ENCODE measurements at regions not wholly inside any gene's neighbourhood (a gene's known extent, or its start where the extent isn't known, plus 50 kb on each side); places are given as distances from the start of the nearest gene placed in this dataset.

GRCh38 chr9:95738438-95738837 lies 137.1 kb upstream of the ERCC6L2 start:
- no peaks in the 10 kb centered on the region for H3K9me3 ChIP-seq (ENCODE audit: control insufficient read depth, low read depth, low read length)
- H3T11ph ChIP-seq (ENCODE audit: low read length), result no peak overlapping the region
- no peak overlapping the region for H3K27ac Mint-ChIP-seq
- 0 out of 2 replicates have a peak, but pooled peaks cover 2% of the 10 kb centered on the region for H3K4me1 ChIP-seq (ENCODE audit: insufficient read depth, low read length)
- H2BK15ac ChIP-seq (ENCODE audit: low read depth, low read length), result no peak overlapping the region
- peaks cover 7 to 9% of the 10 kb centered on the region in 2 experiments for H3K4me1 Mint-ChIP-seq
- H3K27me3 Mint-ChIP-seq (ENCODE audit: low read depth), result peaks cover 5% of the 10 kb centered on the region
- no peak overlapping the region for H4K91ac ChIP-seq (ENCODE audit: insufficient read length, low read depth, low read length)
- no peaks in the 10 kb centered on the region for H3K36me3 Mint-ChIP-seq (ENCODE audit: insufficient read depth in 1 of 3, low read depth in 3 of 3)
- H4K20me1 ChIP-seq (ENCODE audit: control insufficient read depth, insufficient read depth, insufficient read length), result no peaks in the 10 kb centered on the region
- H3K27ac ChIP-seq (ENCODE audit: insufficient read length, low read depth, low read length), result no peak overlapping the region
- H2BK12ac ChIP-seq (ENCODE audit: insufficient read length, low read depth, low read length), result no peak overlapping the region
- no peak overlapping the region for H3K23ac ChIP-seq (ENCODE audit: insufficient read length, low read depth, low read length)
- H3K56ac ChIP-seq (ENCODE audit: insufficient read length, low read depth, low read length), result no peak overlapping the region
- H3K4ac ChIP-seq (ENCODE audit: low read depth, low read length), result no peak overlapping the region
- no peak overlapping the region for H2BK5ac ChIP-seq (ENCODE audit: insufficient read length, low read length)
- no peak overlapping the region; the same call in 1 of the 2 replicates for H3K14ac ChIP-seq (ENCODE audit: insufficient read depth, low read length)
- H3K4me3 Mint-ChIP-seq, result no peak overlapping the region
- no peak overlapping the region for H4K8ac ChIP-seq (replicated peaks; ENCODE audit: insufficient read length, low read depth, low read length)
- H3K27me3 ChIP-seq (ENCODE audit: insufficient read depth, low read length), result no peaks in the 10 kb centered on the region
- H4K5ac ChIP-seq (ENCODE audit: insufficient read length, low read depth, low read length), result no peak overlapping the region
- H2BK120ac ChIP-seq (ENCODE audit: low read depth, low read length, poor library complexity, severe bottlenecking), result no peak overlapping the region
- H3K79me2 ChIP-seq (ENCODE audit: insufficient read depth, low read length), result no peaks in the 10 kb centered on the region
- no peaks in the 10 kb centered on the region for H3K9me3 Mint-ChIP-seq
- H3K9ac ChIP-seq (ENCODE audit: extremely low read depth, insufficient read length, low read length), result no peak overlapping the region
- no CpG with 5 or more reads among the region's 10 CpGs for WGBS (ENCODE audit: extremely low coverage, insufficient read length, low lambda C conversion rate)
- no peak overlapping the region for H2AFZ ChIP-seq (ENCODE audit: low read length)
- no peak overlapping the region for H2AK5ac ChIP-seq (ENCODE audit: insufficient read length, low read length)
- H3K23me2 ChIP-seq (ENCODE audit: insufficient read length, low read depth, low read length, poor library complexity, severe bottlenecking), result no peaks in the 10 kb centered on the region
- TF ChIP-seq, protein P1, sequence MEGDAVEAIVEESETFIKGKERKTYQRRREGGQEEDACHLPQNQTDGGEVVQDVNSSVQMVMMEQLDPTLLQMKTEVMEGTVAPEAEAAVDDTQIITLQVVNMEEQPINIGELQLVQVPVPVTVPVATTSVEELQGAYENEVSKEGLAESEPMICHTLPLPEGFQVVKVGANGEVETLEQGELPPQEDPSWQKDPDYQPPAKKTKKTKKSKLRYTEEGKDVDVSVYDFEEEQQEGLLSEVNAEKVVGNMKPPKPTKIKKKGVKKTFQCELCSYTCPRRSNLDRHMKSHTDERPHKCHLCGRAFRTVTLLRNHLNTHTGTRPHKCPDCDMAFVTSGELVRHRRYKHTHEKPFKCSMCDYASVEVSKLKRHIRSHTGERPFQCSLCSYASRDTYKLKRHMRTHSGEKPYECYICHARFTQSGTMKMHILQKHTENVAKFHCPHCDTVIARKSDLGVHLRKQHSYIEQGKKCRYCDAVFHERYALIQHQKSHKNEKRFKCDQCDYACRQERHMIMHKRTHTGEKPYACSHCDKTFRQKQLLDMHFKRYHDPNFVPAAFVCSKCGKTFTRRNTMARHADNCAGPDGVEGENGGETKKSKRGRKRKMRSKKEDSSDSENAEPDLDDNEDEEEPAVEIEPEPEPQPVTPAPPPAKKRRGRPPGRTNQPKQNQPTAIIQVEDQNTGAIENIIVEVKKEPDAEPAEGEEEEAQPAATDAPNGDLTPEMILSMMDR (conservative IDR thresholded peaks at IDR 0.05), result no peak
- H2BK20ac ChIP-seq (ENCODE audit: low read depth, low read length, poor library complexity, severe bottlenecking), result no peak overlapping the region
- H3K79me1 ChIP-seq (ENCODE audit: insufficient read depth, low read depth, low read length, poor library complexity, severe bottlenecking), result no peaks in the 10 kb centered on the region
- H3K18ac ChIP-seq (ENCODE audit: insufficient read length, low read depth, low read length), result no peak overlapping the region
- H3K4me2 ChIP-seq (ENCODE audit: insufficient read depth, insufficient read length, low read length), result no peak overlapping the region
- no peak for DNase-seq

All from H9 (cell line).